Stomach (tissue), 4 donors: ENCODE measurements at regions not wholly inside any gene's neighbourhood (a gene's known extent, or its start where the extent isn't known, plus 50 kb on each side); places are given as distances from the start of the nearest gene placed in this dataset.

Source experiments
- EP300 ChIP-seq: sonication (generic); formaldehyde crosslinking; IDR thresholded peaks from one replicate; pipeline ENCODE4 v1.6.1; 2017; ENCODE audit warnings: antibody characterized with exemption
- POLR2AphosphoS5 ChIP-seq, 3 donors: sonication (generic); formaldehyde crosslinking; IDR thresholded peaks; one replicate each; pipeline ENCODE4 v1.6.1; 2016; ENCODE audit warnings: antibody characterized with exemption in 3 of 3
- TF ChIP-seq, protein P1 (sequence below), 7 experiments: fragments of 450-650 bp in 4 of 7; fragments of 200-600 bp in 3 of 7; sonication (generic) in 3 of 7; IDR thresholded peaks; one replicate each; pipeline ENCODE4 v1.5.1; 2016 to 2019; ENCODE audit warnings: antibody characterized with exemption in 7 of 7, control low read depth in 2 of 7, mild to moderate bottlenecking in 1 of 7

DNA sequence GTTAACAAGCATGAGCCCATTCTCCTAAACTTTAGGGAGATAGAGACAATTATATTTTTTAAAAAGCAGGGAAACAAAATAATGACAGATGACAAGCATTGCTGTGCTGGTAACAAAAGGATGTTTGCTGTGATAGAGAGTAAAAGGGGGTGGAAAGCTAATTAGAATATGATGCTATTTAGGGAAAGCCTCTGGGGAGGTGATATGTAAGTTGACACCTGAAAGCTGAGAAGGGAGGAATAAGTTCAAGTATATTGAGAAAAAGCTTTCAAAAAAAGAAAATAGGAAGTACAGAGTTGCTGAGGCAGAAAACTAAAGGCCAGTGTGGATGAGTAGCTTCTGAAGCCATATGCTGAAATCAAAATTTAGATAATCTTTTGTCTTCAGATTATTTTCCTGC is 565.2 kb upstream of the NRXN1 start:
- TF ChIP-seq, protein P1, sequence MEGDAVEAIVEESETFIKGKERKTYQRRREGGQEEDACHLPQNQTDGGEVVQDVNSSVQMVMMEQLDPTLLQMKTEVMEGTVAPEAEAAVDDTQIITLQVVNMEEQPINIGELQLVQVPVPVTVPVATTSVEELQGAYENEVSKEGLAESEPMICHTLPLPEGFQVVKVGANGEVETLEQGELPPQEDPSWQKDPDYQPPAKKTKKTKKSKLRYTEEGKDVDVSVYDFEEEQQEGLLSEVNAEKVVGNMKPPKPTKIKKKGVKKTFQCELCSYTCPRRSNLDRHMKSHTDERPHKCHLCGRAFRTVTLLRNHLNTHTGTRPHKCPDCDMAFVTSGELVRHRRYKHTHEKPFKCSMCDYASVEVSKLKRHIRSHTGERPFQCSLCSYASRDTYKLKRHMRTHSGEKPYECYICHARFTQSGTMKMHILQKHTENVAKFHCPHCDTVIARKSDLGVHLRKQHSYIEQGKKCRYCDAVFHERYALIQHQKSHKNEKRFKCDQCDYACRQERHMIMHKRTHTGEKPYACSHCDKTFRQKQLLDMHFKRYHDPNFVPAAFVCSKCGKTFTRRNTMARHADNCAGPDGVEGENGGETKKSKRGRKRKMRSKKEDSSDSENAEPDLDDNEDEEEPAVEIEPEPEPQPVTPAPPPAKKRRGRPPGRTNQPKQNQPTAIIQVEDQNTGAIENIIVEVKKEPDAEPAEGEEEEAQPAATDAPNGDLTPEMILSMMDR (IDR thresholded peaks at IDR 0.05): no peak
- TF ChIP-seq EP300 (no peak), POLR2AphosphoS5 (IDR thresholded peaks at IDR 0.05) (no peak)
